Tibial nerve (tissue), 4 donors: ENCODE measurements at regions not wholly inside any gene's neighbourhood (a gene's known extent, or its start where the extent isn't known, plus 50 kb on each side); places are given as distances from the start of the nearest gene placed in this dataset.

ENCODE experiments used
- DNase-seq, 2 donors: peaks; one replicate each; pipeline ENCODE4 v3.0.0-alpha.2; 2019; ENCODE audit warnings: low spot score in 2 of 2
- H3K27ac ChIP-seq, 4 donors: fragments of 200-600 bp; sonication (generic) in 3 of 4; one replicate each; pipeline ENCODE4 v1.5.1; 2017 to 2019; ENCODE audit warnings: mild to moderate bottlenecking in 1 of 4
- H3K27me3 ChIP-seq, 2 donors: fragments of 200-600 bp; sonication (generic) in 1 of 2; one replicate each; pipeline versions ENCODE4 v1.5.1 to v1.6.0; 2017 to 2019
- H3K36me3 ChIP-seq, 3 donors: fragments of 200-600 bp; sonication (generic); one replicate each; pipeline ENCODE4 v1.5.1; 2018 to 2019
- H3K4me1 ChIP-seq, 4 donors: fragments of 200-600 bp; sonication (generic) in 3 of 4; one replicate each; pipeline ENCODE4 v1.5.1; 2017 to 2019
- H3K4me3 ChIP-seq, 4 donors: fragments of 200-600 bp; sonication (generic) in 3 of 4; one replicate each; pipeline ENCODE4 v1.5.1; 2017 to 2019; ENCODE audit warnings: mild to moderate bottlenecking in 1 of 4, moderate library complexity in 1 of 4
- H3K9me3 ChIP-seq, 4 donors: fragments of 200-600 bp; sonication (generic) in 3 of 4; one replicate each; pipeline ENCODE4 v1.5.1; 2017 to 2019
- EP300 ChIP-seq, 2 donors: sonication (generic); formaldehyde crosslinking; IDR thresholded peaks; one replicate each; pipeline ENCODE4 v1.6.1; 2017; ENCODE audit warnings: antibody characterized with exemption in 2 of 2, mild to moderate bottlenecking in 1 of 2
- POLR2A ChIP-seq, 2 donors: fragments of 450-650 bp; IDR thresholded peaks; one replicate each; pipeline ENCODE4 v1.6.1; 2017; ENCODE audit warnings: antibody characterized with exemption in 2 of 2, mild to moderate bottlenecking in 2 of 2, moderate library complexity in 2 of 2
- WGBS, 2 donors: methylation state at CpG; one replicate each; pipeline ENCODE4 v1.1.5; 2018; 5-methylcytosine and 5-hydroxymethylcytosine counted together
- TF ChIP-seq, protein P1 (sequence below), 5 experiments: fragments of 200-600 bp in 3 of 5; fragments of 450-650 bp in 2 of 5; sonication (generic) in 3 of 5; IDR thresholded peaks; one replicate each; pipeline ENCODE4 v1.5.1; 2016 to 2019; ENCODE audit warnings: antibody characterized with exemption in 5 of 5, mild to moderate bottlenecking in 3 of 5, moderate library complexity in 2 of 5

DNA sequence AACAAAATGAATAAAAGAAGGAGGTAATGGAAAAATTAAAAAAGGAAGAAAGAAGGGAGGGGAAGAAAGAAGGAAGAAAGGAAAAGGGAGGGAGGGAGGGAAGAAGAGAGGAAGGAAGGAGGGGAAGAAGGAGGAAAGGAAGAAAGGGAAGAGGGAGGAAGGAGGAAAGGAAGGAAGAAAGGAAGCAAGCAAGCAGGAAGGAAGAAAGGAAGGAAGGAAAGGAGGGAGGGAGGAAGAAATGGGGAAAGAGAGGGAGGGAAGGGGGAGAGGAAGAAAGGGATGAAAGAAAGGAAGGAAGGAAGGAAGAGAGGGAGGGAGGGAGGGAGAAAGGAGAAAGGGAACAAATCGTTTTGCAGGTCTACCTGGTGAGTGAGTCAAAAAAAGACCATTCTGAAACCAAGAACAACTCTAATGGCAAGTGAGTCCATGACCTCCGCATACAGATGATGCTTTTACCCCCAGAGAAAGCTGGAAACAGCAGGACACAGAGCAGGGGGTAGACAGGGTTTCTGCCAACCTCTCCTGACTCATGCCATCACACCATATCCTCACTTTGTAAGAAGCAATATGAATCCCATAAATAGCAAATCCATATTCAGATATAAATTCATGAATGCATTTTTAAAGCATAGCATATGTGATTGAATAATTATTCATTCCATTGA, 1112.9 kb upstream of the AUTS2 start:
- H3K27me3 ChIP-seq, result no peaks in the 10 kb centered on the region
- H3K27ac ChIP-seq, result no peak overlapping the region
- TF ChIP-seq, protein P1, sequence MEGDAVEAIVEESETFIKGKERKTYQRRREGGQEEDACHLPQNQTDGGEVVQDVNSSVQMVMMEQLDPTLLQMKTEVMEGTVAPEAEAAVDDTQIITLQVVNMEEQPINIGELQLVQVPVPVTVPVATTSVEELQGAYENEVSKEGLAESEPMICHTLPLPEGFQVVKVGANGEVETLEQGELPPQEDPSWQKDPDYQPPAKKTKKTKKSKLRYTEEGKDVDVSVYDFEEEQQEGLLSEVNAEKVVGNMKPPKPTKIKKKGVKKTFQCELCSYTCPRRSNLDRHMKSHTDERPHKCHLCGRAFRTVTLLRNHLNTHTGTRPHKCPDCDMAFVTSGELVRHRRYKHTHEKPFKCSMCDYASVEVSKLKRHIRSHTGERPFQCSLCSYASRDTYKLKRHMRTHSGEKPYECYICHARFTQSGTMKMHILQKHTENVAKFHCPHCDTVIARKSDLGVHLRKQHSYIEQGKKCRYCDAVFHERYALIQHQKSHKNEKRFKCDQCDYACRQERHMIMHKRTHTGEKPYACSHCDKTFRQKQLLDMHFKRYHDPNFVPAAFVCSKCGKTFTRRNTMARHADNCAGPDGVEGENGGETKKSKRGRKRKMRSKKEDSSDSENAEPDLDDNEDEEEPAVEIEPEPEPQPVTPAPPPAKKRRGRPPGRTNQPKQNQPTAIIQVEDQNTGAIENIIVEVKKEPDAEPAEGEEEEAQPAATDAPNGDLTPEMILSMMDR (IDR thresholded peaks at IDR 0.05), result no peak
- TF ChIP-seq EP300 (IDR thresholded peaks at IDR 0.05) (no peak), POLR2A (IDR thresholded peaks at IDR 0.05) (no peak)
- peaks cover 0 to 3% (median 0%) of the 10 kb centered on the region in 4 donors for H3K9me3 ChIP-seq
- WGBS, 2 donors, result 73 to 77% methylated on average over 2 of the region's 2 CpGs
- no peak overlapping the region for H3K4me3 ChIP-seq
- no peaks in the 10 kb centered on the region for H3K36me3 ChIP-seq
- DNase-seq, result no peak
- H3K4me1 ChIP-seq, result no peaks in the 10 kb centered on the region

DNA sequence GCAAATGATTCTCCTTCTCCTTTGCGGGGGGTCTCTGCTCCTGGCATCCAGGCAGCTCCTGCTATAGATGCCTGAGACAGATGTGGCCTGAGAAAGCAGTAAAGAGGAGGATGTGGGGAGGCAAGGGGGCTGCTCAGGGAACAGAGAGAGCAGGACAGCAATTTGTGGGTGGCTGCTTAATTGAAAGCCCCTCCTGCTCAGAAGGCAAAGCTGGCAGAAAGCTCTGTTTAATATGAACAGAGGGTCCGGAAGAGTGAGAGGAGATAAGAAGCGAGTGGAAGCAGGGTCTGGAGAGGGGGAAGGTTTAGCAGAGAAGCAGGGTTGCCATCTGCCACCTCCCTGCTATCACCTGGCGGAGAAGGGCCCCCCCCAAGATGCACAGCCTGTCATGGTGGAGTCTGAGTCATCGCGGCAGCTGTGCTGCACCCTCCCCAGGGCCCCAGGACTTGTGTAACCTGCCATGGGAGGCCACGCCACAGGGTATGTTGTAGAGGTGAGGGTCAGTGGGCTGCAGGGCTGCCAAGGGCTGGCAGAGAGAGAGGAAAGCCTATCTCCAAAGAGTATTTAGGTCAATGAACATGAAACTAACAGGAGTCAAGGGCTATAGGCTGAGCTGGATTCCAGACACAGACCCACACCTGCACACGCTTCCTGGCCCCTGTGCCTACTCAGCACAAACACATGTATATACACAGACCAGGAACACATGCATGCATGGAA, 1109.8 kb upstream of the AUTS2 start:
- DNase-seq, result no peak
- Histone ChIP-seq H3K36me3 (no peaks in the 10 kb centered on the region), H3K9me3 (peaks cover 0 to 8% (median 0%) of the 10 kb centered on the region in 4 donors), H3K27ac (no peak overlapping the region), H3K4me1 (no peaks in the 10 kb centered on the region), H3K27me3 (no peaks in the 10 kb centered on the region), H3K4me3 (no peak overlapping the region)
- WGBS, 2 donors, result 81 to 86% methylated on average over 8 of the region's 8 CpGs
- TF ChIP-seq POLR2A (IDR thresholded peaks at IDR 0.05) (no peak), EP300 (IDR thresholded peaks at IDR 0.05) (no peak)
- TF ChIP-seq, protein P1 (IDR thresholded peaks at IDR 0.05), result no peak

DNA sequence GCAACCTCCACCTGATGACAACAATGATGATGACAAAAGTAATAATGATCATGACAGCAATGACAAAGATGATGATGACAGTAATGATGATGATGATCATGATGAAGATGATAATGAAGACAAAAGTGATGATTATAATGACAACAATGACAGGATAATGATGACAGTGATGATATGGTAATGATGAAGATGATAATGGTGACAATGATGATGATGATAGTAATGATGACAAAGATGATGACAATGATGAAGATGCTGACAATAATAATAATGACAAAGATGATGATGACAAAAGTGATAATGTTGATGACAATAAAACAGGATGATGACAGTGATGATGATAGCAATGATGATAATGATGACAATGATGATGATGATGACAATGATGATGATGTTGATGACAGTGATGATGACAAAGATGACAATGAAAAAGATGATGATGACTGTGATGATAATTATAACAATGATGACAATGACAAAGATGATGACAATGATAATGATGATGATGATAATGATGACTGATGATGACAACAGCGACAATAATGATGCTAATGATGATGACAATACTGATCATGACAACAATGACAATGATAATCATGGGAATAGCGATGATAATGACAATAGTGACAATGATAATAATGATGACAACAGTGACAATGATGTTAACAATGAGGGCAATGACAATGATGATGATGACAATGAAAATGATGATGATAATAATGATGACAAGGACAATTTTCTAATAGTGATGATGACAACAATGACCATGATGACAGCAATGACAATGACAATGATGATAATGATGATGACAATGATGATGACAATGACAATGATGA, 1106.5 kb upstream of the AUTS2 start:
- Histone ChIP-seq H3K9me3 (peaks cover 0 to 8% (median 0%) of the 10 kb centered on the region in 4 donors), H3K4me3 (no peak overlapping the region), H3K36me3 (no peaks in the 10 kb centered on the region), H3K27ac (no peak overlapping the region), H3K4me1 (no peaks in the 10 kb centered on the region), H3K27me3 (no peaks in the 10 kb centered on the region)
- DNase-seq, result no peak
- WGBS, 2 donors, result 89 to 91% methylated on average over 2 of the region's 2 CpGs
- no peak for TF ChIP-seq EP300 (IDR thresholded peaks at IDR 0.05)
- TF ChIP-seq, protein P1 (IDR thresholded peaks at IDR 0.05), result no peak
- TF ChIP-seq POLR2A (IDR thresholded peaks at IDR 0.05), result no peak

DNA sequence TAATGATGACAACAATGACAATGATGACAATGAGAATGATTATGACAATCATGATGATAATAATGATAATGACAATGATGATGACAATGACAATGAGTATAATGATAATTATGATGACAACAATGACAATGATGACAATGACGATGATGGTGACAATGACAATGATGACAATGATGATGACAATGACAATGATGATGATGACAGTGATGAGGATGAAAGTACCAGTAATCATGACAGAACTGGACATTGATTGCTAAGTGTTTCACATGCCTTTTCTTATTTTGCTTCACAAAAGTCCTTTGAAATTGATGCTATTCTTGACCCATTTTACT, 1106.0 kb upstream of the AUTS2 start:
- Histone ChIP-seq H3K4me1 (no peaks in the 10 kb centered on the region), H3K4me3 (no peak overlapping the region), H3K27me3 (no peaks in the 10 kb centered on the region), H3K9me3 (peaks cover 0 to 8% (median 0%) of the 10 kb centered on the region in 4 donors), H3K36me3 (no peaks in the 10 kb centered on the region), H3K27ac (no peak overlapping the region)
- 88 to 91% methylated on average over 1 of the region's 1 CpG for WGBS, 2 donors
- no peak for DNase-seq
- TF ChIP-seq EP300 (IDR thresholded peaks at IDR 0.05) (no peak), POLR2A (IDR thresholded peaks at IDR 0.05) (no peak)
- TF ChIP-seq, protein P1 (IDR thresholded peaks at IDR 0.05), result no peak

DNA sequence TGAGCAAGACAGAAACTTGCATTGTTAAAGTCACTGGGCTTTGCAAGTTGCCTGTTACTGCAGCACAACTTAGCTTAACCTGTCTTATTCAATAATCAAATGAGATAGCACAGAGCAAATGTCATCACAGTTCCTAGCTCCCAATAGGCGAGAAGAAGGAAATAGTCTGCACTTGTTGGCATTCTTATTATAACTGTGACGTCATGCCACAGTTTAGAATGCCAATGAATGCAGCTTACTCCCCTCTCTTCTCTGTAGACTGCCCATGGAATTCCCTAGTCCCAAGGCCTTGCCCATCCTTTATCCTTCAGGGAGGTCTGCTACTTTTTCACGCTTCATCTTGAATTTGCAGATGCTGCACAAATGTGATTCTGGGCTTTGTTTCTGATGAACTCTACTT, 1094.9 kb upstream of the AUTS2 start:
- TF ChIP-seq, protein P1 (IDR thresholded peaks at IDR 0.05), result no peak
- TF ChIP-seq EP300 (IDR thresholded peaks at IDR 0.05) (no peak), POLR2A (IDR thresholded peaks at IDR 0.05) (no peak)
- no peaks in the 10 kb centered on the region for H3K4me1 ChIP-seq
- H3K36me3 ChIP-seq, result no peaks in the 10 kb centered on the region
- H3K9me3 ChIP-seq, result peaks cover 0 to 16% (median 0%) of the 10 kb centered on the region in 4 donors
- WGBS, 2 donors, result 80% methylated on average over 3 of the region's 3 CpGs
- H3K27me3 ChIP-seq, result no peaks in the 10 kb centered on the region
- H3K27ac ChIP-seq, result no peak overlapping the region
- no peak for DNase-seq
- H3K4me3 ChIP-seq, result no peak overlapping the region
